K562 (cell line): ENCODE measurements at regions not wholly inside any gene's neighbourhood (a gene's known extent, or its start where the extent isn't known, plus 50 kb on each side); places are given as distances from the start of the nearest gene placed in this dataset.

Experiments used
- ATAC-seq: fragments of 200-7000 bp; cut with Tn5 transposase; 3 replicates; pipeline ENCODE4 v1.9.1; 2020; ENCODE audit warnings: moderate library complexity
- BruUV-seq: library from RNA; stranded (reverse); fragments of 400-500 nt; replicated peaks from 2 replicates; lab custom pipeline; 2021; lab: Mats Ljungman, UMichigan
- CTCF ChIA-PET: fragments of 300-600 bp; formaldehyde crosslinking; extraction: SDS; loops from one replicate; lab custom pipeline; 2021; ENCODE audit warnings: low intra/inter-chr PET ratio; lab: Yijun Ruan, JAX
- POLR2A ChIA-PET: fragments of 300-600, 350-650 bp; sonication (Branson Sonifier 250); formaldehyde crosslinking; extraction: SDS; loops from one replicate; lab custom pipeline; 2021; ENCODE audit warnings: antibody characterized with exemption, inconsistent platforms; lab: Yijun Ruan, JAX
- DNase-seq, 4 experiments: peaks; one replicate each; pipeline versions ENCODE4 v3.0.0 to v3.0.0-alpha.2; 2011 to 2018; ENCODE audit warnings: low spot score in 3 of 4, mixed read lengths in 3 of 4; ENCODE audit errors: extremely low read depth in 1 of 4
- FAIRE-seq: peaks from 2 replicates; lab custom pipeline; 2011; peaks lifted over from hg19 to GRCh38; lab: Jason Lieb, UNC
- H2AFZ ChIP-seq: 2 replicates; pipeline ENCODE4 v1.6.0; 2011; ENCODE audit warnings: low read depth, low read length, control low read depth, inconsistent platforms
- H3K27ac ChIP-seq: fragments of 200-600 bp; 3 replicates; pipeline ENCODE4 v1.8.0; 2011; ENCODE audit warnings: low read depth, mild to moderate bottlenecking, control low read depth, inconsistent platforms, low read length, moderate library complexity, mixed read lengths; ENCODE audit errors: extremely low read depth
- H3K27me3 ChIP-seq, 2 experiments: fragments of 300-600 bp in 1 of 2; 2 replicates in 1 of 2; 3 replicates in 1 of 2; pipeline versions ENCODE4 v1.6.0 to v1.8.0; 2011; ENCODE audit warnings: inconsistent platforms in 2 of 2, low read length in 2 of 2, mild to moderate bottlenecking in 1 of 2, mixed read lengths in 1 of 2, moderate library complexity in 1 of 2; ENCODE audit not compliant: control insufficient read depth in 2 of 2, insufficient read depth in 2 of 2
- H3K36me3 ChIP-seq: fragments of 300-600 bp; 3 replicates; pipeline ENCODE4 v1.8.0; 2011; ENCODE audit warnings: mild to moderate bottlenecking, low read length, inconsistent platforms; ENCODE audit not compliant: control insufficient read depth, insufficient read depth
- H3K4me1 ChIP-seq, 2 experiments: fragments of 200-600 bp in 1 of 2; replicated peaks in 1 of 2; 2 replicates in 1 of 2; 3 replicates in 1 of 2; pipeline versions ENCODE4 v1.5.1 to v1.8.0; 2011; ENCODE audit warnings: inconsistent platforms in 2 of 2, low read length in 2 of 2, mild to moderate bottlenecking in 1 of 2, mixed read lengths in 1 of 2, moderate library complexity in 1 of 2; ENCODE audit not compliant: control insufficient read depth in 2 of 2, insufficient read depth in 2 of 2
- H3K4me2 ChIP-seq: 2 replicates; pipeline ENCODE4 v1.6.1; 2011; ENCODE audit warnings: low read length, control low read depth, inconsistent platforms, mixed read lengths; ENCODE audit not compliant: insufficient read depth
- H3K4me3 ChIP-seq: fragments of 200-600 bp; sonication (generic), shearing (Covaris generic); 2 replicates; pipeline ENCODE4 v1.5.1; 2016; ENCODE audit warnings: control low read depth, inconsistent platforms
- H3K79me2 ChIP-seq: fragments of 200-600 bp; 3 replicates; pipeline ENCODE4 v1.8.0; 2011; ENCODE audit warnings: low read length, inconsistent platforms; ENCODE audit not compliant: control insufficient read depth, insufficient read depth
- H3K9ac ChIP-seq, 2 experiments: 2 replicates each; pipeline versions ENCODE4 v1.6.0 to v1.6.1; 2011; ENCODE audit warnings: low read depth in 2 of 2, low read length in 2 of 2, control low read depth in 1 of 2, inconsistent platforms in 1 of 2, mild to moderate bottlenecking in 1 of 2, mixed read lengths in 1 of 2; ENCODE audit not compliant: insufficient read depth in 1 of 2
- H3K9me1 ChIP-seq: one replicate; pipeline ENCODE4 v1.6.0; 2011; ENCODE audit warnings: inconsistent platforms, mild to moderate bottlenecking, low read length, moderate library complexity; ENCODE audit not compliant: control insufficient read depth, insufficient read depth
- H3K9me3 ChIP-seq: replicated peaks from 2 replicates; pipeline ENCODE4 v1.5.1; 2011; ENCODE audit warnings: low read depth, low read length, inconsistent platforms; ENCODE audit not compliant: control insufficient read depth, insufficient read depth
- H4K20me1 ChIP-seq: replicated peaks from 2 replicates; pipeline ENCODE4 v1.6.1; 2011; ENCODE audit warnings: low read length, inconsistent platforms, mixed read lengths; ENCODE audit not compliant: control insufficient read depth, insufficient read depth
- FOSL1 ChIP-seq: fragments of 200-800 bp; sonication (Bioruptor generic); conservative IDR thresholded peaks from 2 replicates; pipeline ENCODE4 v1.6.1; 2016; ENCODE audit warnings: missing genetic modification characterization, missing compliant biosample characterization
- HES1 ChIP-seq: fragments of 450-650 bp; IDR thresholded peaks from 2 replicates; pipeline ENCODE4 v1.6.1; 2016; ENCODE audit warnings: low read depth, mild to moderate bottlenecking, moderate library complexity
- MLLT1 ChIP-seq, 2 experiments: fragments of 450-650 bp; IDR thresholded peaks; 2 replicates each; pipeline ENCODE4 v1.6.1; 2016
- RBM22 ChIP-seq: fragments of 200-400 bp; formaldehyde crosslinking; IDR thresholded peaks from 2 replicates; pipeline ENCODE4 v1.6.1; 2018; ENCODE audit warnings: low read length, low read depth; ENCODE audit not compliant: poor library complexity, severe bottlenecking
- REST ChIP-seq, 2 experiments: fragments of 450-650 bp; formaldehyde crosslinking in 1 of 2; IDR thresholded peaks; 2 replicates each; pipeline versions ENCODE4 v1.4.0 to v1.6.1; 2014 to 2020; ENCODE audit warnings: mild to moderate bottlenecking in 2 of 2, borderline replicate concordance in 1 of 2, low read depth in 1 of 2
- ZNF584 ChIP-seq: fragments of 200-800 bp; sonication (Bioruptor generic); IDR thresholded peaks from 2 replicates; pipeline ENCODE4 v1.6.1; 2016; ENCODE audit warnings: low read depth, mild to moderate bottlenecking, missing genetic modification characterization, missing compliant biosample characterization
- WGBS: fragments of 100-300 bp; shearing (Covaris generic); methylation state at CpG from one replicate; pipeline ENCODE4 v1.1.6; 2016; ENCODE audit warnings: low coverage, mixed read lengths; ENCODE audit not compliant: insufficient coverage; ENCODE audit errors: missing lambda C conversion rate; 5-methylcytosine and 5-hydroxymethylcytosine counted together
- in situ Hi-C: fragments of 300-500 bp; cut with MboI; formaldehyde crosslinking; loops from 4 replicates; pipeline ENCODE4 v1.15.0; 2018; ENCODE audit warnings: inconsistent platforms, mixed read lengths
- intact Hi-C: fragments of 100-400 bp; cut with micrococcal nuclease; formaldehyde crosslinking; loops from 2 replicates; pipeline ENCODE4 v1.14.2; 2022

- TF ChIP-seq REST (IDR thresholded peaks at IDR 0.05; ENCODE audit: borderline replicate concordance) (no peak), REST (CRISPR knock-in tag; IDR thresholded peaks at IDR 0.05; ENCODE audit: low read depth) (no peak), ZNF584 (CRISPR knock-in tag) (no peak)
Observed at GRCh38 chr1:68565923-68566322, 69.0 kb upstream of the DEPDC1 start (continued).

GRCh38 chr1:68570871-68571270 is 74.0 kb upstream of the DEPDC1 start:
- BruUV-seq, result no TSS peak
- H3K9ac ChIP-seq, result no peak overlapping the region
- ATAC-seq, result no peak
- no peak overlapping the region for H3K27ac ChIP-seq
- H3K36me3 ChIP-seq, result no peaks in the 10 kb centered on the region
- ChIA-PET CTCF (interaction anchor here (1.2 kb wide), 1 partner anchor 239 kb away, joined by 4 read pairs; no protein-coding TSS in a partner anchor), POLR2A (no interaction called here)
- H3K9me1 ChIP-seq, result no peaks in the 10 kb centered on the region
- H3K9me3 ChIP-seq, result 0 out of 2 replicates have a peak, but pooled peaks cover 2% of the 10 kb centered on the region
- H3K27me3 ChIP-seq, result no peaks in the 10 kb centered on the region
- no peak for DNase-seq
- H4K20me1 ChIP-seq, result no peaks in the 10 kb centered on the region
- WGBS, result 2% methylated on average over 3 of the region's 3 CpGs
- no peaks in the 10 kb centered on the region for H3K4me1 ChIP-seq
- no peak overlapping the region for H3K4me3 ChIP-seq
- no peak overlapping the region for H2AFZ ChIP-seq
- in situ Hi-C loops, result no loop called here
- H3K79me2 ChIP-seq, result no peaks in the 10 kb centered on the region
- intact Hi-C loops, result no loop called here
- FAIRE-seq, result no peak
- no peak overlapping the region for H3K4me2 ChIP-seq
- no peak for TF ChIP-seq HES1
- no peak for TF ChIP-seq FOSL1 (tag)
- TF ChIP-seq MLLT1 (IDR thresholded peaks at IDR 0.05), result no peak
- no peak for TF ChIP-seq RBM22
